Endodermal cell (in vitro differentiated cells): ENCODE measurements at regions not wholly inside any gene's neighbourhood (a gene's known extent, or its start where the extent isn't known, plus 50 kb on each side); places are given as distances from the start of the nearest gene placed in this dataset.
A peak's percentile ranks its signal among the peaks of the same experiment; 100 is the strongest.

Source experiments
- DNase-seq: peaks from one replicate; pipeline ENCODE4 v3.0.0-alpha.2; 2017
- H3K27ac ChIP-seq: 2 replicates; pipeline ENCODE4 v1.5.1; 2013; ENCODE audit warnings: mild to moderate bottlenecking, low read depth, low read length, moderate library complexity
- H3K27me3 ChIP-seq: 2 replicates; pipeline ENCODE4 v1.6.1; 2013; ENCODE audit warnings: mild to moderate bottlenecking, low read length, moderate library complexity; ENCODE audit not compliant: insufficient read depth, control insufficient read depth, poor library complexity, severe bottlenecking
- H3K36me3 ChIP-seq: 2 replicates; pipeline ENCODE4 v1.7.0; 2013; ENCODE audit warnings: mild to moderate bottlenecking, low read length, moderate library complexity; ENCODE audit not compliant: control insufficient read depth, insufficient read depth
- H3K4me1 ChIP-seq: one replicate; pipeline ENCODE4 v1.7.0; 2013; ENCODE audit warnings: low read length; ENCODE audit not compliant: control insufficient read depth, insufficient read depth
- H3K4me3 ChIP-seq: 2 replicates; pipeline ENCODE4 v1.5.1; 2013; ENCODE audit warnings: mild to moderate bottlenecking, low read length, moderate library complexity
- H3K9ac ChIP-seq: 2 replicates; pipeline ENCODE4 v1.6.1; 2013; ENCODE audit warnings: mild to moderate bottlenecking, low read length, moderate library complexity; ENCODE audit not compliant: poor library complexity, severe bottlenecking; ENCODE audit errors: extremely low read depth
- H3K9me3 ChIP-seq: 2 replicates; pipeline ENCODE4 v1.6.1; 2013; ENCODE audit warnings: mild to moderate bottlenecking, low read length, moderate library complexity; ENCODE audit not compliant: control insufficient read depth
- H3K27ac Mint-ChIP-seq: 2 replicates; pipeline ENCODE4 v1.8.0; 2020; ENCODE audit warnings: mixed read lengths
- H3K27me3 Mint-ChIP-seq: 2 replicates; pipeline ENCODE4 v1.8.0; 2021; ENCODE audit warnings: mild to moderate bottlenecking, mixed read lengths; ENCODE audit not compliant: insufficient read depth
- H3K36me3 Mint-ChIP-seq: 2 replicates; pipeline ENCODE4 v1.8.0; 2020; ENCODE audit warnings: low read depth, mixed read lengths
- H3K4me1 Mint-ChIP-seq: 2 replicates; pipeline ENCODE4 v1.8.0; 2020; ENCODE audit warnings: mixed read lengths
- H3K4me3 Mint-ChIP-seq: 2 replicates; pipeline ENCODE4 v1.8.0; 2020; ENCODE audit warnings: mild to moderate bottlenecking, moderate library complexity, mixed read lengths
- H3K9me3 Mint-ChIP-seq: 2 replicates; pipeline ENCODE4 v1.8.0; 2020; ENCODE audit warnings: mild to moderate bottlenecking, mixed read lengths
- WGBS, 2 experiments: methylation state at CpG; one replicate each; pipeline versions ENCODE4 v1.1.5 to v1.1.7; 2013; ENCODE audit warnings: missing lambda C conversion rate in 2 of 2, mixed read lengths in 1 of 2; ENCODE audit not compliant: insufficient coverage in 1 of 2, insufficient read length in 1 of 2; 5-methylcytosine and 5-hydroxymethylcytosine counted together
- TF ChIP-seq, protein P1 (sequence below): fragments of 200-600 bp; sonication (generic); conservative IDR thresholded peaks from 2 replicates; pipeline ENCODE4 v1.5.0; 2021; ENCODE audit warnings: antibody characterized with exemption, mild to moderate bottlenecking

DNA sequence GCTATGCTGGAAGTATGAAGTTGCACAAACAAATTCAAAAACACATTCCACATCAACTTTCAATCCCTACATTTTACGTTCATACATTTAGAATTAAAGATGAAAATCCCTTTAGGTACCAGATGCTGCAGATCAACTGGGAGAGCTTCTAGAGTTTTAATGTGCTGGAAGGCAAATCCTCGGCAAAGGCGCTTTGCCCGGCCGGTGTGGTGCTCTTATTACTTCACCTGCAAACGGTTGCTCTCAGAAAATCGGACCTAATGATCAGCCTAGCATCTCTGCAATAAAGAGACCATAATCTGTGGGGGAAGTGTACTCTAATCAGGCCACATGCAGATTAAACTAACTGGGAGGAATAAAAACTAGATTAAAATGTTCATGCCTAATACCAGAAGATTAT is 513.8 kb downstream of the ZEB2 start:
- Mint-ChIP-seq H3K4me3 (no peak overlapping the region), H3K4me1 (peaks cover 13% of the 10 kb centered on the region), H3K27me3 (no peaks in the 10 kb centered on the region), H3K27ac (peak overlapping the region; percentile 40), H3K9me3 (no peaks in the 10 kb centered on the region), H3K36me3 (no peaks in the 10 kb centered on the region)
- 92 to 94% methylated on average over 7 of the region's 7 CpGs for WGBS, 2 experiments
- no peaks in the 10 kb centered on the region for H3K27me3 ChIP-seq
- no peaks in the 10 kb centered on the region for H3K9me3 ChIP-seq
- peaks cover 2% of the 10 kb centered on the region for H3K4me1 ChIP-seq
- TF ChIP-seq, protein P1, sequence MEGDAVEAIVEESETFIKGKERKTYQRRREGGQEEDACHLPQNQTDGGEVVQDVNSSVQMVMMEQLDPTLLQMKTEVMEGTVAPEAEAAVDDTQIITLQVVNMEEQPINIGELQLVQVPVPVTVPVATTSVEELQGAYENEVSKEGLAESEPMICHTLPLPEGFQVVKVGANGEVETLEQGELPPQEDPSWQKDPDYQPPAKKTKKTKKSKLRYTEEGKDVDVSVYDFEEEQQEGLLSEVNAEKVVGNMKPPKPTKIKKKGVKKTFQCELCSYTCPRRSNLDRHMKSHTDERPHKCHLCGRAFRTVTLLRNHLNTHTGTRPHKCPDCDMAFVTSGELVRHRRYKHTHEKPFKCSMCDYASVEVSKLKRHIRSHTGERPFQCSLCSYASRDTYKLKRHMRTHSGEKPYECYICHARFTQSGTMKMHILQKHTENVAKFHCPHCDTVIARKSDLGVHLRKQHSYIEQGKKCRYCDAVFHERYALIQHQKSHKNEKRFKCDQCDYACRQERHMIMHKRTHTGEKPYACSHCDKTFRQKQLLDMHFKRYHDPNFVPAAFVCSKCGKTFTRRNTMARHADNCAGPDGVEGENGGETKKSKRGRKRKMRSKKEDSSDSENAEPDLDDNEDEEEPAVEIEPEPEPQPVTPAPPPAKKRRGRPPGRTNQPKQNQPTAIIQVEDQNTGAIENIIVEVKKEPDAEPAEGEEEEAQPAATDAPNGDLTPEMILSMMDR: no peak
- H3K36me3 ChIP-seq: no peaks in the 10 kb centered on the region
- H3K4me3 ChIP-seq: no peak overlapping the region
- no peak overlapping the region for H3K27ac ChIP-seq
- H3K9ac ChIP-seq: no peak overlapping the region
- DNase-seq: no peak

DNA sequence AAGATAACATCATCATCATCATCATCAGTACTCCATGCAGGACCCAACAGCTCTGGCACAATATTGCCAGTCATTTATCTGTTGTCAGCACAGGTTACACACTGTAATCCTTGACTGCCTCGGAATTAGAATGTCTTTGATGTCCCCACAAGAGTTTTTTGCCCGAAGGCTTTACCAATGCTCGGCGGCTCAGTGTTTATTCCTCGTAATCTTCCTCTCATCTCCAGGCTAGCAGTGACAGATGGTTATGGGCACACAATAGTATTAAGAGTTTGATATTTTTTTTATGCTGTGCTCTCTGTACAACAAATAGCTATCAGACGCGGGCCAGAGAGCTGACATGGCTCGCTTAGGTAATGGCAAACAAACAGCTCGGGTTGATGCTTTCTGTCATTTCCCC is 515.2 kb downstream of the ZEB2 start:
- Histone ChIP-seq H3K36me3 (no peaks in the 10 kb centered on the region), H3K27me3 (no peaks in the 10 kb centered on the region), H3K4me1 (peaks cover 2% of the 10 kb centered on the region), H3K27ac (no peak overlapping the region), H3K9ac (no peak overlapping the region), H3K4me3 (no peak overlapping the region), H3K9me3 (no peaks in the 10 kb centered on the region)
- TF ChIP-seq, protein P1: no peak
- H3K4me3 Mint-ChIP-seq: no peak overlapping the region
- H3K27ac Mint-ChIP-seq: no peak overlapping the region
- 65 to 90% methylated on average over 2 to 9 of the region's 9 CpGs for WGBS, 2 experiments
- no peak for DNase-seq
- H3K27me3 Mint-ChIP-seq: no peaks in the 10 kb centered on the region
- no peaks in the 10 kb centered on the region for H3K36me3 Mint-ChIP-seq
- H3K4me1 Mint-ChIP-seq: peaks cover 13% of the 10 kb centered on the region
- no peaks in the 10 kb centered on the region for H3K9me3 Mint-ChIP-seq

DNA sequence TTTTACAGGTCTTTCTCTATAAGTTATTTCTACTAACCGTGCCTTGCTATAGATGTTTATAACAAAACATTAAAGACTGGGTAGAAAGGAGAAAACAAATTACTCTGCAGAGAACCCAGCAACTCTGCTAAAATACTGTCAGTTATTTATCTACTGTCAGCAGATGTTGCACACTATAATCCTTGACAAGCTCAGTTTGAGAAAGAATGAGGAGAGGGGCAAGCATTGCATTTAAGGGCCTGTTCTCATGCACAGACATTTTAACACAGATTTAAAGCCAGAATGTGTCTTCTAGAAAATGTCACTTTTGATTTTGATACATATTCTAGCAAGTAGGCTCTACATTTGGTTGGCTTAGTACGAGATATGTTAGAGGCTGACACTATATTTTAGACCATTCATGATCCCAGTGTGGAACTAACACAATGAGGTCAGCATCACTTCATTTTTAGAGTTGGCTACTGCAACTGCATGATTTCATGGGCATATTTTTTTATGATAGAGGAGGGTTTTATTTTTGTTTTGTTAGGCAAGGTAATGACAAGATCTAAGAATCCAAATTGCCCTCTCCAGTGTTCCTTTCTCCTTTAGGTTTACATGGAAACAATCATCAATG is 516.4 kb downstream of the ZEB2 start:
- no peak for DNase-seq
- H3K27me3 ChIP-seq: no peaks in the 10 kb centered on the region
- no peak overlapping the region for H3K27ac ChIP-seq
- H3K9me3 ChIP-seq: no peaks in the 10 kb centered on the region
- no peak overlapping the region for H3K9ac ChIP-seq
- H3K27ac Mint-ChIP-seq: no peak overlapping the region
- no peak overlapping the region for H3K4me3 Mint-ChIP-seq
- WGBS, 2 experiments: 93 to 100% methylated on average over 1 to 2 of the region's 2 CpGs
- H3K4me1 Mint-ChIP-seq: peaks cover 7% of the 10 kb centered on the region
- TF ChIP-seq, protein P1: no peak
- H3K36me3 ChIP-seq: no peaks in the 10 kb centered on the region
- H3K4me3 ChIP-seq: no peak overlapping the region
- no peaks in the 10 kb centered on the region for H3K27me3 Mint-ChIP-seq
- no peaks in the 10 kb centered on the region for H3K36me3 Mint-ChIP-seq
- H3K4me1 ChIP-seq: peaks cover 2% of the 10 kb centered on the region
- H3K9me3 Mint-ChIP-seq: no peaks in the 10 kb centered on the region
